KMS-11 (cell line): ENCODE measurements at regions not wholly inside any gene's neighbourhood (a gene's known extent, or its start where the extent isn't known, plus 50 kb on each side); places are given as distances from the start of the nearest gene placed in this dataset.

ENCODE experiments used
- H2AFZ ChIP-seq: fragments of 200-600 bp; sonication (generic); 2 replicates; pipeline ENCODE4 v1.6.1; 2016; ENCODE audit warnings: antibody characterized with exemption, mixed run types, low read depth
- H3K27ac ChIP-seq: fragments of 200-600 bp; sonication (generic); 2 replicates; pipeline ENCODE4 v1.6.1; 2016; ENCODE audit warnings: mild to moderate bottlenecking, mixed run types
- H3K27me3 ChIP-seq: fragments of 200-600 bp; sonication (generic); 2 replicates; pipeline ENCODE4 v1.6.1; 2017; ENCODE audit warnings: mild to moderate bottlenecking, low read depth, mixed run types, moderate library complexity; ENCODE audit not compliant: insufficient read depth
- H3K36me3 ChIP-seq: fragments of 200-600 bp; sonication (generic); 2 replicates; pipeline ENCODE4 v1.6.1; 2017; ENCODE audit warnings: mild to moderate bottlenecking, mixed run types; ENCODE audit not compliant: insufficient read depth
- H3K4me1 ChIP-seq: fragments of 200-600 bp; sonication (generic); 2 replicates; pipeline ENCODE4 v1.6.1; 2016; ENCODE audit warnings: mild to moderate bottlenecking, low read depth, mixed run types; ENCODE audit not compliant: poor library complexity, severe bottlenecking
- H3K4me2 ChIP-seq: fragments of 200-600 bp; sonication (generic); 2 replicates; pipeline ENCODE4 v1.7.0; 2016; ENCODE audit warnings: mild to moderate bottlenecking, mixed run types
- H3K4me3 ChIP-seq: fragments of 200-600 bp; sonication (generic); IDR thresholded peaks from 2 replicates; pipeline ENCODE4 v1.6.1; 2017; ENCODE audit warnings: low read depth, low read length, mixed read lengths; ENCODE audit not compliant: insufficient read depth
- H3K79me2 ChIP-seq: fragments of 200-600 bp; sonication (generic); 2 replicates; pipeline ENCODE4 v1.6.1; 2016; ENCODE audit warnings: low read depth, mixed run types; ENCODE audit not compliant: insufficient read depth
- H3K9ac ChIP-seq: fragments of 200-600 bp; sonication (generic); 2 replicates; pipeline ENCODE4 v1.6.1; 2016; ENCODE audit warnings: mild to moderate bottlenecking, mixed run types
- H4K20me1 ChIP-seq: fragments of 200-600 bp; sonication (generic); 2 replicates; pipeline ENCODE4 v1.6.1; 2016; ENCODE audit warnings: mild to moderate bottlenecking, mixed run types; ENCODE audit not compliant: insufficient read depth
- TF ChIP-seq, protein P1 (sequence below): fragments of 200-600 bp; sonication (generic); conservative IDR thresholded peaks from 2 replicates; pipeline ENCODE4 v1.6.1; 2017; ENCODE audit warnings: low read depth, mild to moderate bottlenecking, antibody characterized with exemption, low read length, moderate library complexity, mixed read lengths

DNA sequence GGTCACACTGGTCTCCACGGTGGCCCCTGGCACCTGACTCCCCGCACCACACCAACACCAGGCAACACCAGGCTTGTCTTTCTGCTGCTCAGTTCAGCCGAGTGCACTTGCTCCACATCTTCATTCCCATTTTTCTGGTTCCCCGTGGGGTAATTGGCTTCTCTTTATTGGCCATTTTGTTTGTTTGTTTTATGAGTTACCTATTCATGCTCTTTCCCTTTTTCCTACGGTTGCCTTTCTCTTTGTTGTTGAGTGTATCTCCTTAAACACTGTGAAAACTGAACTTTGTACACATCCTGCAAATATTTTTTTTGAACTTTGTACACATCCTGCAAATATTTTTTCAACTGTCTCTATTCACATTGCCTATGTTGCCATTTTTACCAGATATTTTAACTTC lies 834.0 kb downstream of the BRD1 start:
- no peaks in the 10 kb centered on the region for H3K27me3 ChIP-seq
- H3K4me1 ChIP-seq = no peaks in the 10 kb centered on the region
- TF ChIP-seq, protein P1, sequence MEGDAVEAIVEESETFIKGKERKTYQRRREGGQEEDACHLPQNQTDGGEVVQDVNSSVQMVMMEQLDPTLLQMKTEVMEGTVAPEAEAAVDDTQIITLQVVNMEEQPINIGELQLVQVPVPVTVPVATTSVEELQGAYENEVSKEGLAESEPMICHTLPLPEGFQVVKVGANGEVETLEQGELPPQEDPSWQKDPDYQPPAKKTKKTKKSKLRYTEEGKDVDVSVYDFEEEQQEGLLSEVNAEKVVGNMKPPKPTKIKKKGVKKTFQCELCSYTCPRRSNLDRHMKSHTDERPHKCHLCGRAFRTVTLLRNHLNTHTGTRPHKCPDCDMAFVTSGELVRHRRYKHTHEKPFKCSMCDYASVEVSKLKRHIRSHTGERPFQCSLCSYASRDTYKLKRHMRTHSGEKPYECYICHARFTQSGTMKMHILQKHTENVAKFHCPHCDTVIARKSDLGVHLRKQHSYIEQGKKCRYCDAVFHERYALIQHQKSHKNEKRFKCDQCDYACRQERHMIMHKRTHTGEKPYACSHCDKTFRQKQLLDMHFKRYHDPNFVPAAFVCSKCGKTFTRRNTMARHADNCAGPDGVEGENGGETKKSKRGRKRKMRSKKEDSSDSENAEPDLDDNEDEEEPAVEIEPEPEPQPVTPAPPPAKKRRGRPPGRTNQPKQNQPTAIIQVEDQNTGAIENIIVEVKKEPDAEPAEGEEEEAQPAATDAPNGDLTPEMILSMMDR = no peak
- no peaks in the 10 kb centered on the region for H3K79me2 ChIP-seq
- H3K36me3 ChIP-seq = no peaks in the 10 kb centered on the region
- no peak overlapping the region for H3K27ac ChIP-seq
- no peaks in the 10 kb centered on the region for H4K20me1 ChIP-seq
- no peak overlapping the region for H3K4me2 ChIP-seq
- no peak overlapping the region for H2AFZ ChIP-seq
- no peak overlapping the region for H3K9ac ChIP-seq
- H3K4me3 ChIP-seq = no peak overlapping the region

- Histone ChIP-seq H3K27me3 (no peaks in the 10 kb centered on the region), H3K4me2 (no peak overlapping the region), H3K36me3 (no peaks in the 10 kb centered on the region), H3K27ac (no peak overlapping the region), H3K79me2 (no peaks in the 10 kb centered on the region), H3K4me1 (no peaks in the 10 kb centered on the region), H3K4me3 (no peak overlapping the region), H3K9ac (no peak overlapping the region), H2AFZ (no peak overlapping the region), H4K20me1 (no peaks in the 10 kb centered on the region)
- TF ChIP-seq, protein P1 = no peak
These were observed 843.0 kb downstream of the BRD1 start for GRCh38 chr22:48984639-48985038.

DNA sequence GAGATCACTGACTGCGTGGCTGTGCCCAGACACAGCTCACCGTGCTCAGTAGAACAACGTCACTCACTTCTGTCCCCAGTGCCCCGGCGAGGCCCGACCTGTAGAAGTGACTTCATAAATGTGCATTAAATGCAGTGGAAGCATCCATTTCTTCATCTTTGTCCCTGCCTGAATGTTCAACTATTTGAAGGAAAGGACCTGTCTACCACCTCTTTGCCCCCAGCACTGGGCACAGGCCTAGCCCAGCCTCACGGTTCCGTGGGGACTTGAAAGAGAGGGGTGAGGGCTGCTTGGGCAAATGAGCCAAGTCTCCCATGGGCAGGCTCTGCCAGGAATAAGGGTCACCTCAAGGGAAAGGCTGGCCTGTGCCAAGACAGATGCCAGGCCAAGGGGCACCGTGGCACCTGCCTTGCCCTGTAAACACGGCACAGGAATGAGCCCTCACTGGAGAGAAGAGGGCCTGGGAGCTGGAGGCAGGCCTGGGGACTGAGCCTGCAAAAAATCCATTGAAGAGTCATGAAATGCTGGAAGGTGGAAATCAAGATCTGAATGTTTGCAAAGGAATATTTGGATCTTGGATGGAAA lies 845.3 kb downstream of the BRD1 start:
- Histone ChIP-seq H2AFZ (no peak overlapping the region), H3K36me3 (no peaks in the 10 kb centered on the region), H3K27ac (no peak overlapping the region), H3K4me3 (no peak overlapping the region), H3K27me3 (no peaks in the 10 kb centered on the region), H3K4me1 (no peaks in the 10 kb centered on the region), H3K4me2 (no peak overlapping the region), H4K20me1 (no peaks in the 10 kb centered on the region), H3K9ac (no peak overlapping the region), H3K79me2 (no peaks in the 10 kb centered on the region)
- TF ChIP-seq, protein P1 = no peak

DNA sequence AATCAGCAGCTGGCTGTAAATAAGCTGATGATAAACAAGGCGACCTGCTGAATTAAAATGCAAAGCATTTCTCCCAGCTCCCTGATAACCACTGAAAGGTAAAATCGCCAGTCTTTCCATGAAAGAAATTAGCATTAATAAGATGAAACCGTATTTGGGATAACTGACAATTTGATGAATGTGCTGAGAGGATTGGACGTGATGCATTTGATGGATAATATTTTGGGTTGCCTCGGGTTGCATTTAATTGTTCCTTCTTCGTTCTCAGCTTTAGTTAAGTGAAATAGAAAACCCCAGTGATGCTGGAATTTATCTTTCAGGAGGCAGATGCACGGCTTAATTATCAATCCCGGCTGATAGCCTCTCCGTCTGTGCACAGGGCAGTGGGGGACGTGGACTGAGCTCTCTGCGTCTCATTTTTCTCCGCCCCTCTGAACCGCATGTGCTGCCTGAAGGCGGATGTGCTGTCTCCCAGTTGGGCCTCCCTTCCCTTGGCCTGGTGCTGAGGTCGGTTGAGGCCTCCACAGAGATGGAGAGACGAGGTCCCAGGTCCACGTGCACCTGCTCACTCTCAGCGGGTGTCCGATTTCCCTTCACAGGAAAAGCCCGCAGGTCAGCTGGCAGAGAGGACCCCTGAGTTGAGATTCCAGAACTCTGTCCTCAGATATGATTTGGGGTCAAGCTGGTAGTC lies 846.2 kb downstream of the BRD1 start:
- no peak overlapping the region for H3K4me2 ChIP-seq

More for the DNA sequence above, 846.2 kb downstream of the BRD1 start:
- Histone ChIP-seq H3K27ac (no peak overlapping the region), H3K4me1 (no peaks in the 10 kb centered on the region), H3K36me3 (no peaks in the 10 kb centered on the region), H3K9ac (no peak overlapping the region), H2AFZ (no peak overlapping the region), H4K20me1 (no peaks in the 10 kb centered on the region), H3K79me2 (no peaks in the 10 kb centered on the region), H3K4me3 (no peak overlapping the region), H3K27me3 (no peaks in the 10 kb centered on the region)
- TF ChIP-seq, protein P1 = no peak
